Activated CD8-positive, alpha-beta T cell treated with anti-CD3 and anti-CD28 coated beads, Interleukin-2, amount 10 ng/mL, durations not matched to agents 7 days and 5 days (primary cell): ENCODE measurements at regions not wholly inside any gene's neighbourhood (a gene's known extent, or its start where the extent isn't known, plus 50 kb on each side); places are given as distances from the start of the nearest gene placed in this dataset.
"Not testable (repeated sequence)": the region's sequence is repeated elsewhere in the genome, so short reads cannot be mapped to it uniquely, and the experiment has no call there.

Experiments used
- ATAC-seq: fragments of 150-1000 bp; cut with Tn5 transposase; one replicate; pipeline ENCODE4 v1.10.0; 2021; ENCODE audit warnings: moderate library complexity
- CTCF ChIA-PET: fragments of 350-600 bp; sonication (Branson Sonifier 250); formaldehyde crosslinking; loops from one replicate; lab custom pipeline; 2021; ENCODE audit warnings: antibody characterized with exemption; lab: Charles Lee
- POLR2A ChIA-PET: fragments of 350-600 bp; sonication (Branson Sonifier 250); formaldehyde crosslinking; loops from one replicate; lab custom pipeline; 2021; ENCODE audit warnings: antibody characterized with exemption; lab: Charles Lee
- DNase-seq: peaks from one replicate; pipeline ENCODE4 v3.0.0-alpha.2; 2020
- H3K27ac Mint-ChIP-seq: one replicate; pipeline ENCODE4 v1.8.0; 2021; ENCODE audit warnings: mild to moderate bottlenecking, mixed read lengths
- H3K27me3 Mint-ChIP-seq: one replicate; pipeline ENCODE4 v1.8.0; 2021; ENCODE audit warnings: low read depth, mixed read lengths
- H3K36me3 Mint-ChIP-seq: one replicate; pipeline ENCODE4 v1.8.0; 2021; ENCODE audit warnings: low read depth, mixed read lengths
- H3K4me1 Mint-ChIP-seq: one replicate; pipeline ENCODE4 v1.8.0; 2021; ENCODE audit warnings: low read depth, mixed read lengths
- H3K4me3 Mint-ChIP-seq: one replicate; pipeline ENCODE4 v1.8.0; 2021; ENCODE audit warnings: mild to moderate bottlenecking, mixed read lengths
- H3K9me3 Mint-ChIP-seq: one replicate; pipeline ENCODE4 v1.8.0; 2022; ENCODE audit warnings: mixed read lengths; ENCODE audit not compliant: insufficient read depth

- H3K27ac Mint-ChIP-seq, POLR2A ChIA-PET, H3K27me3 Mint-ChIP-seq, ATAC-seq, DNase-seq, H3K36me3 Mint-ChIP-seq, H3K4me3 Mint-ChIP-seq, H3K9me3 Mint-ChIP-seq, H3K4me1 Mint-ChIP-seq, CTCF ChIA-PET: not testable (repeated sequence)
These were observed 85.7 kb downstream of the POTEM start for GRCh38 chr14:19052977-19053376.

- H3K27me3 Mint-ChIP-seq, DNase-seq, CTCF ChIA-PET, H3K27ac Mint-ChIP-seq, H3K4me3 Mint-ChIP-seq, H3K4me1 Mint-ChIP-seq, H3K36me3 Mint-ChIP-seq, H3K9me3 Mint-ChIP-seq, ATAC-seq, POLR2A ChIA-PET: not testable (repeated sequence)
These were observed 86.3 kb downstream of the POTEM start for GRCh38 chr14:19053426-19054050.

GRCh38 chr14:19054108-19054721, 87.0 kb downstream of the POTEM start:
- DNase-seq, H3K4me1 Mint-ChIP-seq, H3K27me3 Mint-ChIP-seq, H3K9me3 Mint-ChIP-seq, ATAC-seq, H3K36me3 Mint-ChIP-seq, POLR2A ChIA-PET, H3K4me3 Mint-ChIP-seq, H3K27ac Mint-ChIP-seq, CTCF ChIA-PET: not testable (repeated sequence)

- CTCF ChIA-PET, H3K4me3 Mint-ChIP-seq, POLR2A ChIA-PET, H3K9me3 Mint-ChIP-seq, H3K27ac Mint-ChIP-seq, H3K27me3 Mint-ChIP-seq, H3K4me1 Mint-ChIP-seq, DNase-seq, H3K36me3 Mint-ChIP-seq, ATAC-seq: not testable (repeated sequence)
These were observed 87.7 kb downstream of the POTEM start for GRCh38 chr14:19054934-19055333.

- H3K4me3 Mint-ChIP-seq, result not testable (repeated sequence)
These were observed 91.8 kb downstream of the POTEM start for GRCh38 chr14:19059066-19059465.

GRCh38 chr14:19061689-19062450, 94.6 kb downstream of the POTEM start:
- H3K4me1 Mint-ChIP-seq, H3K9me3 Mint-ChIP-seq, CTCF ChIA-PET, ATAC-seq, DNase-seq, H3K36me3 Mint-ChIP-seq, H3K27me3 Mint-ChIP-seq, H3K27ac Mint-ChIP-seq, POLR2A ChIA-PET, H3K4me3 Mint-ChIP-seq: not testable (repeated sequence)

More at GRCh38 chr14:19059066-19059465, 91.8 kb downstream of the POTEM start:
- H3K27ac Mint-ChIP-seq, ATAC-seq, POLR2A ChIA-PET, H3K27me3 Mint-ChIP-seq, H3K9me3 Mint-ChIP-seq, CTCF ChIA-PET, DNase-seq, H3K4me1 Mint-ChIP-seq, H3K36me3 Mint-ChIP-seq: not testable (repeated sequence)

GRCh38 chr14:19068957-19069356, 101.7 kb downstream of the POTEM start:
- CTCF ChIA-PET, POLR2A ChIA-PET, H3K4me3 Mint-ChIP-seq, ATAC-seq, DNase-seq, H3K4me1 Mint-ChIP-seq, H3K36me3 Mint-ChIP-seq, H3K27ac Mint-ChIP-seq, H3K9me3 Mint-ChIP-seq, H3K27me3 Mint-ChIP-seq: not testable (repeated sequence)

- H3K4me1 Mint-ChIP-seq, POLR2A ChIA-PET, H3K36me3 Mint-ChIP-seq, H3K9me3 Mint-ChIP-seq, H3K4me3 Mint-ChIP-seq, CTCF ChIA-PET, H3K27me3 Mint-ChIP-seq, H3K27ac Mint-ChIP-seq, DNase-seq, ATAC-seq: not testable (repeated sequence)
These were observed 105.3 kb downstream of the POTEM start for GRCh38 chr14:19072518-19072917.

- POLR2A ChIA-PET, ATAC-seq, H3K4me3 Mint-ChIP-seq, H3K4me1 Mint-ChIP-seq, H3K27ac Mint-ChIP-seq, H3K36me3 Mint-ChIP-seq, CTCF ChIA-PET, DNase-seq, H3K27me3 Mint-ChIP-seq, H3K9me3 Mint-ChIP-seq: not testable (repeated sequence)
These were observed 121.4 kb downstream of the POTEM start for GRCh38 chr14:19088632-19089031.

GRCh38 chr14:19093227-19093626, 126.0 kb downstream of the POTEM start:
- ATAC-seq, H3K27ac Mint-ChIP-seq, CTCF ChIA-PET, H3K9me3 Mint-ChIP-seq, POLR2A ChIA-PET, H3K36me3 Mint-ChIP-seq, DNase-seq, H3K4me3 Mint-ChIP-seq, H3K27me3 Mint-ChIP-seq, H3K4me1 Mint-ChIP-seq: not testable (repeated sequence)

GRCh38 chr14:19094731-19095130, 127.5 kb downstream of the POTEM start:
- H3K9me3 Mint-ChIP-seq, H3K27ac Mint-ChIP-seq, CTCF ChIA-PET, POLR2A ChIA-PET, H3K27me3 Mint-ChIP-seq, H3K36me3 Mint-ChIP-seq, ATAC-seq, H3K4me3 Mint-ChIP-seq, H3K4me1 Mint-ChIP-seq, DNase-seq: not testable (repeated sequence)

GRCh38 chr14:19095167-19095566, 127.9 kb downstream of the POTEM start:
- H3K9me3 Mint-ChIP-seq, DNase-seq, CTCF ChIA-PET, POLR2A ChIA-PET, H3K27me3 Mint-ChIP-seq, ATAC-seq, H3K4me3 Mint-ChIP-seq, H3K36me3 Mint-ChIP-seq, H3K4me1 Mint-ChIP-seq, H3K27ac Mint-ChIP-seq: not testable (repeated sequence)
